RPMI7951 (cell line): ENCODE measurements at regions not wholly inside any gene's neighbourhood (a gene's known extent, or its start where the extent isn't known, plus 50 kb on each side); places are given as distances from the start of the nearest gene placed in this dataset.

Experiments
- DNase-seq: peaks from one replicate; pipeline ENCODE4 v3.0.0-alpha.2; 2012; ENCODE audit warnings: low read depth

DNA sequence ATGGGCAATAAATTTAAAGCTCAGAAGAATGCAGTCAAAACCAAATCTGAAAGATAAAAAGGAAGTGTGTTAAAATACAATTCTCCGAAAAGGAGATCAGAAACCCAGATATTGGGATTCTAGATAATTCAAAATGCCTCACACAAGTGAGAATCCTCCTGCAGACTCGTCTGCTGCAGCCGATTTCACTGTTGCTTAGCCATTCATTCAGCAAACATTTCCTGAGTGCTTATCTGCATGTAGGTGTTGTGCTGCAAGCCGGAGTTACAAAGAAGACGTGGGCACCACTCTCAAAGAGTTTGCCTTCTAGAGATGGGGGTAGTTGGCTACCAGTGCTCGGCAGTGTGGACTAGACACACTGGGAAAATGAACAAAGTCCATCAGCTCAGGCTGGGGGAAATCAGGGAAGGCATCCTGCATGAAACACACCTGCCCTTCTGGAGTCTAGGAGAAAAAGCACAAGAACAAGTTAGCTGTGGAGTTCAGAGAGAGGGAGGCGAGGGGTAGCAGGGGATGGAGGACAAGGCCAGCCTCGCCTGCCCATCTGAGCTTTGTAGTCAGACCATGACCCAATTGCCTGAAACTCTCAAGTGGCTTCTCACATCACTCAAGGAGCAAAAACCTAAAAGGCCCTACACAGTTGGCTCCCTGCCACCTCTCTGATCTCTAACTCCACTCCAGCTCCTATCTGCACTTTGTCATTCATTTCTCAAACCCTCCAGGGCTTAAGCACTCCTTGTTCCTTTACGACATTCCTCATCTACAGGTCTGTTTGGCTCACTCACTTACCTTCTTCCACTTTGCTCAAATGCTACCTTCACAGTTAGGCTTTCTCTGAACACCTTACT lies 310.0 kb upstream of the DDHD1 start:
- DNase-seq, result no peak

DNA sequence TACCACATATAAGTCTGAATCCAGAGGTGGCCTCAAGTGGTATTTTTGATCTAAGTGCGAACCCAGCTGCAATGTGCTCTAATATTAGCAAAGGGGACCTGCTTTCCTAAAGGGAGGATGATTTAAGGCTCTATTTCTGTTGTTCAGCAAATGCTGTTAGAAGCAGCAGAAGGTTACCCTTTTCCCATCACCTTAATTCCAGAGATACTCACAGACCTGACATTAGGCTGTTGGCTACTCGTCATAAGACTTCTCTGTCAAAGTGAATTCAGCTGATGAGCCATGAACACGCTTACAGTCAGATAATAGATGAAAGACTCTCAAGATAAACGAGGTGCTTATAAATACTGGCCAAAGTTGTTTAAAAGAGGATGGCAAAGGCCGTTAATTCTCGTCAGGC lies 308.7 kb upstream of the DDHD1 start:
- no peak for DNase-seq

DNA sequence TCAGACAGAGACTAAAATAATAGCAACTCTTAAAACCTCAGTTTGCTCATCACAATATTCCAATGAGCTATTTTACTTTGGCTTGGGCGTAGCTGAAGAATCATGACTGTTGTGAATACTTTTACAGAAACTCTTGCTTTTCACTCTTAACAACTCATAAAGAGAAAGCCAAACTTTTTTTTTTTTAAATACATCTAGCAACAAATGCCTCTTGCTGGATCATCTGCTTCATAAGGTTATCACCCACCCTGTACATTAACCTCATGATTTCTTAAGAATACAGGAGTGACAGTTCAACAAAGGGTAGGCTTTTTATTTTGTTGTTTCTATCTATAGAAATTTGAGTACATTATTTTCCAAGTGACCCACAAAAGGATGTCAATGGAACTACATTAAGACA lies 307.4 kb upstream of the DDHD1 start:
- DNase-seq, result no peak

DNA sequence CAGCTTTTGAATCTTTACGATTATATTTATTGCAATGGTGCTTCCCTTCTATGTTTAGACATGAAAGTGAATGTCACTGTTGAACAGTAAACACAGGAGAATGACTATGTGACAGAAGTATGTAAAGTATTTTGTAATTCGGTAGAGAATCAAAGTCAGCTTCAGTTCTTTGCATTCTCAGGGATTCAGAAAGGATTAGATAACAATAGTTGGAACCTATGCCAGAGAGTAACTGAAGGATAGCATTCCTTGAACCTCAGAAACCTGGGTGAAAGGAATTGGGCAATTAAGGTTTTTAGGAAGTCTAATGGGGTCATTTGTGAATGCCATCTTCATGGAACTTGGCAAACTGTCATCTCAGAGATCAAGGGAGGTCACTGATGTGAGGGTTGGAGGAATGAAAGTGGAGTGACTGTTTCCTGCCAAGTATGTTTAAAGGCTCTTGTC lies 305.3 kb upstream of the DDHD1 start:
- peak; percentile 65 for DNase-seq

GRCh38 chr14:53456931-53457330 lies 303.8 kb upstream of the DDHD1 start:
- no peak for DNase-seq

GRCh38 chr14:53452005-53452673 lies 299.0 kb upstream of the DDHD1 start:
- DNase-seq, result no peak

DNA sequence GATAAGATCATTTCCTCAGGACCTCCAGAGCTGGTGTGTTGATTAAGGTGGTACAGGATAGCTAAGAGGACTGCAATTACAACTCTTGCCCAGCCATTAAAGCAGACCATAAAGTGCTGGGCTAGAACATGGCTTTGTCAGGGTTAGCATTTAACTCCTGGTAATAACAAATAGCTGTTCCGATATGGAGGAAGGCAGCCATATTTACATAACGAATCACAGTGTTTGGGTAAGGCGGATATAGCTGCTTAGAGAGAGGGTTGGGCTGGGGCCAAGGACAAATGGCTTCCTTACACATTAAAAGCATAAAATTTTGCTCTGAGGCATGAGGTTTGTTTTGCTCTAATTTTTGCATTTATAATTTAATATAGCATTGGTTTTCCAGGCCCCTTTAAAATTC lies 297.7 kb upstream of the DDHD1 start:
- no peak for DNase-seq

DNA sequence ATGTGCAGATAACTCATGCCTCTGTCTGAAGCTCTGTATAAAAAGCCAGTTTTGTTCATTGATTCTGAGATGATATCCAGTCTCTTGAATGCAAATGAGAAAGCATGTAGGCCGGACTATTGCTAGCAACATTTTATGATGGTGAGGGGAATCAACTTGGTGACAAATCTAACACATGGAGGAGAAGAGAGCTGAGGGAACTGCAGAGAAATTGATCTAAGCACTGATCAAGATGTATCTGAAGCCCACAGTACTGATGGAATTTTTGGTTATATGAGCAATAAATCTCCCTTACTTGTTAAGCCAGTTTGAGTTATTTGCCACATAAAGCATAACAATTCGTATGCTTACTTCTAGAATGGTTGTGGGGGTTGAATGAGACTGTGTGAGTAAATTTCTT lies 295.6 kb upstream of the DDHD1 start:
- no peak for DNase-seq

- DNase-seq, result no peak
These were observed 291.7 kb upstream of the DDHD1 start for GRCh38 chr14:53444677-53445312.

GRCh38 chr14:53441789-53442188 lies 288.7 kb upstream of the DDHD1 start:
- DNase-seq, result no peak

- no peak for DNase-seq
These were observed 284.7 kb upstream of the DDHD1 start for GRCh38 chr14:53437858-53438257.

GRCh38 chr14:53432378-53432802 lies 279.3 kb upstream of the DDHD1 start:
- DNase-seq, result peak; percentile 34

DNA sequence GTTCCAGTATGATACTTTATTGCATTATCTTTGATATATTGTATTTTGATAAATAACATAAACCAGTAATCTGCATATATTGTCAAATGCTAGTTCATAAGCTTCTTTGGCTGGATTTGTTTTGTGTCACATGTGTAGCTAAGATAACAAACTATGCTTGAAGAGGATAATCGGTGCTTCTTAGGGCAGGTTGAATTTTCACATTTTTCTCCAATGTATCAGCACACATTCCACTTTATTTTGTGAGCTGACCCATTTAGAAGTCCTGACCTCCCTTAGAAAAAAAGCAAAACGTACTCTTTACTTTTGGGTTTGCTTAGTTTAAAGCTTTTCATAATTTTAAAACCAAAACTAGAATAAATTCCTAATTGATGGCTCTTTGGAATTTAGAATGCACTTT lies 277.7 kb upstream of the DDHD1 start:
- no peak for DNase-seq

DNA sequence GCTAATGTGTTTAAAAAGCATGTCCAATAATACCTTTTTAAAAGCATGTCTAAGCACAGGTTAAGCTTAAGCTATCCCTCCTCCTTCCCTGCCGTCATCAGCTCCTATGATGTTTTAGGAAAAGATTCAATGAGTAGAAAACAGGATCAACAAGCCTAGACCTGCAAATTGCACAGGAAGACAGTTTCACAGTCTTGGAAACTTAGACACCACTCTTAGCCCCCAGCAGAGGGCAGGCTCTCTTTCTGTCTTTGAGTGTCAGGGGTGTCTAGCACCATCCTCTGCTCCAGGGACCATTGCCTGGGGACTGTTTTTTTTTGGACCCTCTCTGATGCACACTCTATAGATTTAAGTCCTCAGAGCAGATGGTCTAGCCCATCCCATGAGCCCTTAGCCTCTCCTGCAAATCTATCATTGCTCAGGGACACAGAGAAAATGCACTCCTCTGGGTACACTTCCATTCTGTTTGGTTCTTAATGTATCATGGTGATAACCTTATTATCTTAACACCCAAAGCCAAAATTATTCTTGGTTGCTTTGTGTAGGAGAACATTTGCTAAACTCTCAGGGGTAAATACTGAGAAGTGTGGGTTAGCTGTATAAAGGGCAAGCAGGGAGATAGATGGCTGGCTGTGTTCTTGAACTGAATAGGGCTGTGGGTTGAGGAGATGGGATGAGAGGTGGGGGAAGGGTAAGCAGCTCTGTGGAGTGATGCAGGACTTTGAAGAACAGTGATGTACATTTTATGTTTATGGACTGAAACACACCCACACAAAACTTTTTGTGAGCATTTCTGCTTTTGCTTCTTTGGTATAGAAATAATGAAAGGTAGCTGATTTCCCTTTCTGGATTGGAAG lies 259.9 kb upstream of the DDHD1 start:
- peak; percentile 19 for DNase-seq

DNA sequence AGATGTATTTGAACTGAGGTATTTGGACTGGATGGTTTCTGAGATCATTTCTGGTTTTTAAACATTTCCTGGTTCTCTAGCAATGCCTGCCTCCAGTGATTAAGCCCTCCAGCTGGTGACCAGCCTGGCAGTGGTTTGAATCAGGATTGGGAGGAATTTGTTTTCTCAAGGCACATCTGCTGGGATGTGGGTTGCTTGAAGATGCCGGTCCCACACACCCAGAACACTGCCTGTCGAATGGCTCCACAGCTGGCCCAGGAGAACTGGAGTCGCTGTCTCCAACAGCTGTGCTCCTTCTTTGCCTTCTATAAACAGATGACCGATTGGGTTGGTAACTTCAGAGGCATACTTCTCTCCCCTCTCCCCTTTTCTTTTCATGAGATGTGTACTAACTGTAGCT lies 258.0 kb upstream of the DDHD1 start:
- peak; percentile 90 for DNase-seq

DNA sequence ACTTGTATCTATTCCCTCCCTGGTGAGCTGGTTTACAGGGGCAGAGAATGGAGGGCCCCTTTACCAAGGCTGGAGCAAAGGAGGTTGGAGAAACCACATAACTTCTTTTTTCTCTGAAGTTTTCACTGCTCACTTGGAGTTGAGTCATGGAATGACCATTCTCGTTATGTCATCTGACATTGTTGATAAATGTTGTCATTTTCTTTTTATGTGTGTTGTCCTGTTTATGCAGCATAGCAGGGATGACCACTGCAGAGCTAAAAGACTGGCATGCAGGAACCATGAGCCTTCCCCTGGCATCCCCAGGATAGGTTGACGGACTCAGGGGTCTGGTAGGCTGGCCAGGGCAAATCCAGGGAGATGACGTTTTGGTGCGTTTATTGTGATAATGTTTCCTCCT lies 256.8 kb upstream of the DDHD1 start:
- peak; percentile 58 for DNase-seq

- no peak for DNase-seq
These were observed 256.2 kb upstream of the DDHD1 start for GRCh38 chr14:53409289-53409688.

GRCh38 chr14:53408175-53408879 lies 255.2 kb upstream of the DDHD1 start:
- DNase-seq, result no peak

GRCh38 chr14:53406519-53406918 lies 253.4 kb upstream of the DDHD1 start:
- no peak for DNase-seq

GRCh38 chr14:53401646-53402045 lies 248.5 kb upstream of the DDHD1 start:
- no peak for DNase-seq

DNA sequence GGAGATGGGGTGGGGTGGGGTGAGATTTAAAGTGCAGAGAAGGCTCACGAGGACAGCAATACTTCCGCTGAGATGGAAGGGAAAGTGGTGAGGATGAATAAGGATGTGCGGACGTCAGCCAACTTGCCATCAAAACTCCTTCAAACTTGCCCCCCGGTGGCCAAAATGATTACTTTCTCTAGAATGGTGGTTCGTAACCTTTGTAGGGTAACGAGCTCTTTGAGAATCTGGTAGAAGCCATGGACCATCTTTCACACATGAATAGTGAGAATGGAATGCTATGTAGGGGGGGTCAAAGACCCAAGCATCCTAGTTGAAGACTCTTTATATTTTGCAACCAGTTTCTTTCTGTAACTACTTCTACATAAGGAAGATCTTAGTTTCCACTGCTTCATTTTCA lies 245.9 kb upstream of the DDHD1 start:
- peak; percentile 77 for DNase-seq
